Panc1 (cell line): ENCODE measurements at regions not wholly inside any gene's neighbourhood (a gene's known extent, or its start where the extent isn't known, plus 50 kb on each side); places are given as distances from the start of the nearest gene placed in this dataset.

Experiments
- ATAC-seq: fragments of 200-7000 bp; cut with Tn5 transposase; 2 replicates; pipeline ENCODE4 v1.9.1; 2020; ENCODE audit warnings: mild to moderate bottlenecking, moderate library complexity
- BruUV-seq: library from RNA; stranded (reverse); fragments of 400-500 nt; replicated peaks from 2 replicates; lab custom pipeline; 2021; lab: Mats Ljungman, UMichigan
- CTCF ChIA-PET: fragments of 300-600 bp; sonication (Branson Sonifier 250); formaldehyde crosslinking; loops from one replicate; lab custom pipeline; 2022; ENCODE audit warnings: antibody characterized with exemption; lab: Charles Lee
- POLR2A ChIA-PET: fragments of 300-600 bp; sonication (Branson Sonifier 250); formaldehyde crosslinking; loops from one replicate; lab custom pipeline; 2022; ENCODE audit warnings: antibody characterized with exemption; lab: Charles Lee
- DNase-seq: peaks from one replicate; pipeline ENCODE4 v3.0.0-alpha.2; 2010; ENCODE audit warnings: low read depth, low spot score
- H3K27ac ChIP-seq: 2 replicates; pipeline ENCODE4 v1.5.1; 2011; ENCODE audit warnings: mild to moderate bottlenecking, low read length, inconsistent platforms
- H3K27me3 ChIP-seq: fragments of 200-500 bp; sonication (Bioruptor generic); 2 replicates; pipeline ENCODE4 v1.6.0; 2014; ENCODE audit warnings: low read length, inconsistent platforms; ENCODE audit not compliant: control insufficient read depth, insufficient read depth
- H3K36me3 ChIP-seq: fragments of 200-500 bp; sonication (Bioruptor generic); 2 replicates; pipeline ENCODE4 v1.5.1; 2014; ENCODE audit warnings: inconsistent platforms, mild to moderate bottlenecking, low read length, moderate library complexity; ENCODE audit not compliant: control insufficient read depth, insufficient read depth
- H3K4me1 ChIP-seq: 2 replicates; pipeline ENCODE4 v1.5.1; 2011; ENCODE audit warnings: inconsistent platforms, mild to moderate bottlenecking, low read length, moderate library complexity; ENCODE audit not compliant: control insufficient read depth, insufficient read depth
- H3K4me3 ChIP-seq, 2 experiments: 2 replicates each; pipeline ENCODE4 v1.5.1; 2011 to 2012; ENCODE audit warnings: low read depth in 2 of 2, low read length in 2 of 2, mild to moderate bottlenecking in 2 of 2, inconsistent platforms in 1 of 2, moderate library complexity in 1 of 2
- H3K9me3 ChIP-seq: fragments of 200-500 bp; sonication (Bioruptor generic); 2 replicates; pipeline ENCODE4 v1.5.1; 2014; ENCODE audit warnings: low read depth, mild to moderate bottlenecking, inconsistent platforms, low read length, moderate library complexity; ENCODE audit not compliant: control insufficient read depth, insufficient read depth
- POLR2AphosphoS5 ChIP-seq: IDR thresholded peaks from 2 replicates; pipeline ENCODE4 v1.6.1; 2012; ENCODE audit warnings: mild to moderate bottlenecking, low read depth, low read length, moderate library complexity
- SIN3A ChIP-seq: IDR thresholded peaks from 2 replicates; pipeline ENCODE4 v1.6.1; 2012; ENCODE audit warnings: low read depth, mild to moderate bottlenecking, low read length, moderate library complexity, borderline replicate concordance; ENCODE audit not compliant: insufficient read depth
- TCF7L2 ChIP-seq: IDR thresholded peaks from 2 replicates; pipeline ENCODE4 v1.6.1; 2011; ENCODE audit warnings: mild to moderate bottlenecking, low read depth, low read length, inconsistent platforms
- in situ Hi-C: cut with HindIII; loops from 2 replicates; pipeline ENCODE4 v1.10.0; 2016; ENCODE audit warnings: low sequenced_read_pairs, low pct_unique_long_range_greater_than_20kb
- intact Hi-C: fragments of 100-400 bp; cut with micrococcal nuclease; formaldehyde crosslinking; loops from one replicate; pipeline ENCODE4 v1.10.0; 2022; ENCODE audit not compliant: unreplicated experiment
- TF ChIP-seq, protein P1 (sequence below): fragments of 450-650 bp; IDR thresholded peaks from 2 replicates; pipeline ENCODE4 v1.5.1; 2017; ENCODE audit warnings: mild to moderate bottlenecking
- TF ChIP-seq, protein P2 (sequence below), 2 experiments: IDR thresholded peaks; 2 replicates each; pipeline ENCODE4 v1.6.1; 2011 to 2012; ENCODE audit warnings: low read depth in 2 of 2, control low read depth in 1 of 2, low read length in 1 of 2, mild to moderate bottlenecking in 1 of 2, moderate library complexity in 1 of 2; ENCODE audit not compliant: insufficient read depth in 1 of 2

- H3K9me3 ChIP-seq: no peaks in the 10 kb centered on the region
- ChIA-PET CTCF (interaction anchor here (0.6 to 0.7 kb wide), 2 partner anchors 90 to 521 kb away, joined by 3 read pairs; no protein-coding TSS in a partner anchor), POLR2A (no interaction called here)
- intact Hi-C loops: loop anchor here (5.0 kb wide), 1 partner anchor 88 kb away; no protein-coding TSS in a partner anchor
- H3K4me3 ChIP-seq: no peak overlapping the region
- TF ChIP-seq, protein P1, sequence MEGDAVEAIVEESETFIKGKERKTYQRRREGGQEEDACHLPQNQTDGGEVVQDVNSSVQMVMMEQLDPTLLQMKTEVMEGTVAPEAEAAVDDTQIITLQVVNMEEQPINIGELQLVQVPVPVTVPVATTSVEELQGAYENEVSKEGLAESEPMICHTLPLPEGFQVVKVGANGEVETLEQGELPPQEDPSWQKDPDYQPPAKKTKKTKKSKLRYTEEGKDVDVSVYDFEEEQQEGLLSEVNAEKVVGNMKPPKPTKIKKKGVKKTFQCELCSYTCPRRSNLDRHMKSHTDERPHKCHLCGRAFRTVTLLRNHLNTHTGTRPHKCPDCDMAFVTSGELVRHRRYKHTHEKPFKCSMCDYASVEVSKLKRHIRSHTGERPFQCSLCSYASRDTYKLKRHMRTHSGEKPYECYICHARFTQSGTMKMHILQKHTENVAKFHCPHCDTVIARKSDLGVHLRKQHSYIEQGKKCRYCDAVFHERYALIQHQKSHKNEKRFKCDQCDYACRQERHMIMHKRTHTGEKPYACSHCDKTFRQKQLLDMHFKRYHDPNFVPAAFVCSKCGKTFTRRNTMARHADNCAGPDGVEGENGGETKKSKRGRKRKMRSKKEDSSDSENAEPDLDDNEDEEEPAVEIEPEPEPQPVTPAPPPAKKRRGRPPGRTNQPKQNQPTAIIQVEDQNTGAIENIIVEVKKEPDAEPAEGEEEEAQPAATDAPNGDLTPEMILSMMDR: peak; percentile 12; the same call in 1 of the 2 replicates
- no peak for TF ChIP-seq SIN3A
- in situ Hi-C loops: no loop called here
- ATAC-seq (no peak), DNase-seq (no peak)
- no peak overlapping the region for H3K27ac ChIP-seq
- peaks cover 15% of the 10 kb centered on the region for H3K4me1 ChIP-seq
- no peaks in the 10 kb centered on the region for H3K27me3 ChIP-seq
- no TSS peak for BruUV-seq
- no peaks in the 10 kb centered on the region for H3K36me3 ChIP-seq
Observed at GRCh38 chr6:28585335-28585734, 59.7 kb downstream of the GPX5 start.

GRCh38 chr6:28586324-28586723, 60.6 kb downstream of the GPX5 start:
- DNase-seq (no peak), ATAC-seq (no peak)
- TF ChIP-seq SIN3A (no peak), POLR2AphosphoS5 (no peak), TCF7L2 (no peak)
- TF ChIP-seq, protein P2, sequence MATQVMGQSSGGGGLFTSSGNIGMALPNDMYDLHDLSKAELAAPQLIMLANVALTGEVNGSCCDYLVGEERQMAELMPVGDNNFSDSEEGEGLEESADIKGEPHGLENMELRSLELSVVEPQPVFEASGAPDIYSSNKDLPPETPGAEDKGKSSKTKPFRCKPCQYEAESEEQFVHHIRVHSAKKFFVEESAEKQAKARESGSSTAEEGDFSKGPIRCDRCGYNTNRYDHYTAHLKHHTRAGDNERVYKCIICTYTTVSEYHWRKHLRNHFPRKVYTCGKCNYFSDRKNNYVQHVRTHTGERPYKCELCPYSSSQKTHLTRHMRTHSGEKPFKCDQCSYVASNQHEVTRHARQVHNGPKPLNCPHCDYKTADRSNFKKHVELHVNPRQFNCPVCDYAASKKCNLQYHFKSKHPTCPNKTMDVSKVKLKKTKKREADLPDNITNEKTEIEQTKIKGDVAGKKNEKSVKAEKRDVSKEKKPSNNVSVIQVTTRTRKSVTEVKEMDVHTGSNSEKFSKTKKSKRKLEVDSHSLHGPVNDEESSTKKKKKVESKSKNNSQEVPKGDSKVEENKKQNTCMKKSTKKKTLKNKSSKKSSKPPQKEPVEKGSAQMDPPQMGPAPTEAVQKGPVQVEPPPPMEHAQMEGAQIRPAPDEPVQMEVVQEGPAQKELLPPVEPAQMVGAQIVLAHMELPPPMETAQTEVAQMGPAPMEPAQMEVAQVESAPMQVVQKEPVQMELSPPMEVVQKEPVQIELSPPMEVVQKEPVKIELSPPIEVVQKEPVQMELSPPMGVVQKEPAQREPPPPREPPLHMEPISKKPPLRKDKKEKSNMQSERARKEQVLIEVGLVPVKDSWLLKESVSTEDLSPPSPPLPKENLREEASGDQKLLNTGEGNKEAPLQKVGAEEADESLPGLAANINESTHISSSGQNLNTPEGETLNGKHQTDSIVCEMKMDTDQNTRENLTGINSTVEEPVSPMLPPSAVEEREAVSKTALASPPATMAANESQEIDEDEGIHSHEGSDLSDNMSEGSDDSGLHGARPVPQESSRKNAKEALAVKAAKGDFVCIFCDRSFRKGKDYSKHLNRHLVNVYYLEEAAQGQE (IDR thresholded peaks at IDR 0.05; ENCODE audit: insufficient read depth in 1 of 2, low read depth in 2 of 2, low read length in 1 of 2): no peak
- TF ChIP-seq, protein P1: no peak
- CTCF ChIA-PET: interaction anchor here (0.6 kb wide), 1 partner anchor 223 kb away, joined by 3 read pairs; no protein-coding TSS in a partner anchor
- H3K9me3 ChIP-seq: no peaks in the 10 kb centered on the region
- no peaks in the 10 kb centered on the region; the same call in 1 of the 2 replicates for H3K27me3 ChIP-seq
- H3K36me3 ChIP-seq: no peaks in the 10 kb centered on the region
- POLR2A ChIA-PET: interaction anchor here (0.6 kb wide), 1 partner anchor 122 kb away, joined by 5 read pairs; no protein-coding TSS in a partner anchor
- TSS peak; percentile 83 for BruUV-seq
- in situ Hi-C loops (no loop called here), intact Hi-C loops (loop anchor here (5.0 kb wide), 1 partner anchor 89 kb away; no protein-coding TSS in a partner anchor)
- peak overlapping the region; percentile 81 for H3K27ac ChIP-seq
- H3K4me1 ChIP-seq: peaks cover 15% of the 10 kb centered on the region
- peak overlapping the region; percentile 59 to 74 for H3K4me3 ChIP-seq
